A549 (cell line): ENCODE measurements at regions not wholly inside any gene's neighbourhood (a gene's known extent, or its start where the extent isn't known, plus 50 kb on each side); places are given as distances from the start of the nearest gene placed in this dataset.

Experiments used
- ATAC-seq, 2 experiments: fragments of 200-7000 bp in 1 of 2; fragments of >200 bp in 1 of 2; cut with Nextera tagmentation in 1 of 2; cut with Tn5 transposase in 1 of 2; 3 replicates each; pipeline versions ENCODE4 v1.8.0 to v1.9.1; 2018 to 2020; ENCODE audit warnings: mild to moderate bottlenecking in 1 of 2, moderate library complexity in 1 of 2
- CTCF ChIA-PET: fragments of 300-600 bp; sonication (Branson Sonifier 250); formaldehyde crosslinking; extraction: SDS; loops from one replicate; lab custom pipeline; 2021; ENCODE audit warnings: antibody characterized with exemption, inconsistent platforms; lab: Yijun Ruan, JAX
- POLR2A ChIA-PET: fragments of 350-600 bp; formaldehyde crosslinking; extraction: SDS; loops from one replicate; lab custom pipeline; 2021; ENCODE audit warnings: antibody characterized with exemption, inconsistent platforms; lab: Yijun Ruan, JAX
- DNase-seq, 2 experiments: peaks; one replicate each; pipeline versions ENCODE4 v3.0.0 to v3.0.0-alpha.2; 2011 to 2016; ENCODE audit warnings: low read depth in 1 of 2, low spot score in 1 of 2
- FAIRE-seq: peaks from 2 replicates; lab custom pipeline; 2011; peaks lifted over from hg19 to GRCh38; lab: Jason Lieb, UNC
- H3K27ac ChIP-seq, 2 experiments: fragments of >200 bp; sonication (Bioruptor Twin); formaldehyde crosslinking; 3 replicates each; pipeline ENCODE4 v1.5.1; 2016 to 2017
- H3K4me1 ChIP-seq: fragments of >200 bp; sonication (Bioruptor Twin); formaldehyde crosslinking; 3 replicates; pipeline ENCODE4 v1.6.1; 2016
- H3K4me2 ChIP-seq: fragments of >200 bp; sonication (Bioruptor Twin); formaldehyde crosslinking; 3 replicates; pipeline ENCODE4 v1.6.1; 2016
- H3K4me3 ChIP-seq: fragments of >200 bp; sonication (Bioruptor Twin); formaldehyde crosslinking; 3 replicates; pipeline ENCODE4 v1.5.1; 2016
- H3K9me3 ChIP-seq: fragments of >200 bp; sonication (Bioruptor Twin); formaldehyde crosslinking; 3 replicates; pipeline ENCODE4 v1.6.1; 2016
- CBX8 ChIP-seq: fragments of 200-600 bp; sonication (generic); IDR thresholded peaks from 2 replicates; pipeline ENCODE4 v1.6.1; 2016
- CEBPB ChIP-seq, 2 experiments: fragments of >200 bp in 1 of 2; sonication (Bioruptor Twin) in 1 of 2; formaldehyde crosslinking in 1 of 2; IDR thresholded peaks; 2 replicates each; pipeline ENCODE4 v1.6.1; 2012 to 2016
- EHF ChIP-seq: fragments of 250-450 bp; sonication (Bioruptor Pico); IDR thresholded peaks from 2 replicates; pipeline ENCODE4 v1.5.0; 2020; ENCODE audit warnings: mild to moderate bottlenecking
- ELK1 ChIP-seq: fragments of 150-350 bp; IDR thresholded peaks from 2 replicates; pipeline ENCODE4 v1.6.1; 2014; ENCODE audit warnings: low read depth, mild to moderate bottlenecking, low read length
- EP300 ChIP-seq, 2 experiments: fragments of >200 bp; sonication (Bioruptor Twin); formaldehyde crosslinking; IDR thresholded peaks; 2 replicates in 1 of 2; 3 replicates in 1 of 2; pipeline ENCODE4 v1.6.1; 2016 to 2017
- FOSB ChIP-seq: fragments of 250-450 bp; sonication (Bioruptor Pico); IDR thresholded peaks from 2 replicates; pipeline ENCODE4 v1.5.0; 2020; ENCODE audit warnings: mild to moderate bottlenecking, moderate library complexity
- HES2 ChIP-seq: fragments of >200 bp; sonication (Bioruptor Twin); formaldehyde crosslinking; IDR thresholded peaks from 2 replicates; pipeline ENCODE4 v1.6.1; 2016
- HMGXB4 ChIP-seq: fragments of 250-450 bp; sonication (Bioruptor Pico); IDR thresholded peaks from 2 replicates; pipeline ENCODE4 v1.5.0; 2021; ENCODE audit warnings: mild to moderate bottlenecking, moderate library complexity, borderline replicate concordance
- HOXB5 ChIP-seq: fragments of 250-450 bp; sonication (Bioruptor Pico); IDR thresholded peaks from 2 replicates; pipeline ENCODE4 v1.5.0; 2020; ENCODE audit warnings: mild to moderate bottlenecking, moderate library complexity
- JUNB ChIP-seq: fragments of >200 bp; sonication (Bioruptor Twin); formaldehyde crosslinking; IDR thresholded peaks from 2 replicates; pipeline ENCODE4 v1.6.1; 2016
- KDM5A ChIP-seq: fragments of 200-600 bp; sonication (generic); IDR thresholded peaks from 2 replicates; pipeline ENCODE4 v1.6.1; 2016; ENCODE audit warnings: antibody characterized with exemption, mild to moderate bottlenecking
- NFE2L2 ChIP-seq: fragments of 150-350 bp; conservative IDR thresholded peaks from 2 replicates; pipeline ENCODE4 v1.6.1; 2014; ENCODE audit warnings: low read length
- NR3C1 ChIP-seq: fragments of >200 bp; sonication (Bioruptor Twin); formaldehyde crosslinking; IDR thresholded peaks from 3 replicates; pipeline ENCODE4 v1.6.1; 2017
- PHF8 ChIP-seq: fragments of 200-600 bp; sonication (generic); IDR thresholded peaks from 2 replicates; pipeline ENCODE4 v1.6.1; 2016; ENCODE audit warnings: low read depth, mild to moderate bottlenecking, antibody characterized with exemption, moderate library complexity, borderline replicate concordance
- POLR2A ChIP-seq: IDR thresholded peaks from 2 replicates; pipeline ENCODE4 v1.6.1; 2012; ENCODE audit warnings: mild to moderate bottlenecking, low read length
- POLR2AphosphoS2 ChIP-seq: conservative IDR thresholded peaks from 2 replicates; pipeline ENCODE4 v1.6.1; 2012; ENCODE audit warnings: low read length, improper control_type of control experiment, inconsistent platforms
- RARB ChIP-seq: fragments of 250-450 bp; sonication (Bioruptor Pico); IDR thresholded peaks from 2 replicates; pipeline ENCODE4 v1.8.0; 2021; ENCODE audit warnings: mild to moderate bottlenecking, moderate library complexity
- RNF2 ChIP-seq: fragments of 200-600 bp; sonication (generic); IDR thresholded peaks from 2 replicates; pipeline ENCODE4 v1.6.1; 2016; ENCODE audit warnings: low read depth, mild to moderate bottlenecking, antibody characterized with exemption, moderate library complexity, borderline replicate concordance
- SREBF2 ChIP-seq: fragments of 450-650 bp; IDR thresholded peaks from 2 replicates; pipeline ENCODE4 v1.6.1; 2014; ENCODE audit warnings: mild to moderate bottlenecking, moderate library complexity
- ZSCAN20 ChIP-seq: fragments of 250-450 bp; sonication (Bioruptor Pico); IDR thresholded peaks from 2 replicates; pipeline ENCODE4 v1.8.0; 2022; ENCODE audit warnings: mild to moderate bottlenecking, moderate library complexity
- WGBS: methylation state at CpG from one replicate; pipeline ENCODE4 v1.1.6; 2017; ENCODE audit errors: missing lambda C conversion rate; 5-methylcytosine and 5-hydroxymethylcytosine counted together
- TF ChIP-seq, protein P1 (sequence below): IDR thresholded peaks from 2 replicates; pipeline ENCODE4 v1.6.1; 2012; ENCODE audit warnings: low read depth, borderline replicate concordance

DNA sequence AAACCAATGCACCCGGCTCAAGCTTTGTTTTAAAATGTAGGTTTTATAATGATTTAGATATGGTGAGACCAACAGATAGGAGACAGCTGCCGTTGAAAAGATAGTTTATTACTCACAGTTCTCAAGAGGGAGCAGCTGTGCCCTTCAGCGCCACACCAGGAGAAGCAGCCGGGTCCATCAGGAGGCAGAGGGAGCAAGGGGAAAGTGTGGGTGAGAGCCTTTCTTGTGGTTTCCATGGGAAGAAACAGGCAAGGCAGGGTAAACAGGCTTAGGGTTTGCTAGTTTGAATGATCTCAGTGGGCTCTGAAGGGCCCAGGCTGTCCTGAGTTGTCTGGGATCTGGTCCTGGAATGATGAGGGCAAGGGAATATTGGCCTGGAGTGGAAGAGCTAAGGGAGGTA is 117.7 kb upstream of the PLCB4 start (continued):
- TF ChIP-seq HOXB5 (CRISPR knock-in tag) (no peak), CBX8 (no peak), ELK1 (no peak), FOSB (CRISPR knock-in tag) (no peak)
- TF ChIP-seq, protein P1, sequence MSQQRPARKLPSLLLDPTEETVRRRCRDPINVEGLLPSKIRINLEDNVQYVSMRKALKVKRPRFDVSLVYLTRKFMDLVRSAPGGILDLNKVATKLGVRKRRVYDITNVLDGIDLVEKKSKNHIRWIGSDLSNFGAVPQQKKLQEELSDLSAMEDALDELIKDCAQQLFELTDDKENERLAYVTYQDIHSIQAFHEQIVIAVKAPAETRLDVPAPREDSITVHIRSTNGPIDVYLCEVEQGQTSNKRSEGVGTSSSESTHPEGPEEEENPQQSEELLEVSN = no peak

DNA sequence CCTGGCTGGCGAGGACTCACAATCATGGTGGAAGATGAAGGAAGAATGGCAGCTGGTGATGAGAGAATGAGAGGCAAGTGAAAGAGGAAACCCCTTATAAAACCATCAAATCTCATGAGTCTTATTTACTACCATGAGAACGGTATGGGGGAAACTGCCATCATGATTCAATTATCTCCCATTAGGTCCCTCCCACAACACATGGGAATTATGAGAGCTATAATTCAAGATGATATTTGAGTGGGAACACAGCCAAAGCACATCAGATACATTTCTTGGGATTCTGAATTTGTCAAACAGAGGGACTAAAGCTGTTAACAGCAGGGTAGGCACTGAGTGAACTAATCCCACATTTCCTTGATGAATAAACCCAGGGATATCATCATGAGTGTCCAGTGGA is 116.2 kb upstream of the PLCB4 start:
- DNase-seq (no peak), ATAC-seq (no peak), FAIRE-seq (no peak)
- ChIA-PET POLR2A (no interaction called here), CTCF (interaction anchor here (0.9 to 1.1 kb wide), 2 partner anchors 33 to 407 kb away, joined by 3 read pairs; no protein-coding TSS in a partner anchor)
- Histone ChIP-seq H3K4me1 (no peaks in the 10 kb centered on the region), H3K4me2 (no peak overlapping the region), H3K9me3 (no peaks in the 10 kb centered on the region), H3K27ac (no peak overlapping the region), H3K4me3 (no peak overlapping the region)
- TF ChIP-seq JUNB (no peak), ZSCAN20 (CRISPR knock-in tag) (no peak), NR3C1 (no peak), EP300 (IDR thresholded peaks at IDR 0.05) (no peak)
- WGBS = 71% methylated on average over 2 of the region's 2 CpGs

DNA sequence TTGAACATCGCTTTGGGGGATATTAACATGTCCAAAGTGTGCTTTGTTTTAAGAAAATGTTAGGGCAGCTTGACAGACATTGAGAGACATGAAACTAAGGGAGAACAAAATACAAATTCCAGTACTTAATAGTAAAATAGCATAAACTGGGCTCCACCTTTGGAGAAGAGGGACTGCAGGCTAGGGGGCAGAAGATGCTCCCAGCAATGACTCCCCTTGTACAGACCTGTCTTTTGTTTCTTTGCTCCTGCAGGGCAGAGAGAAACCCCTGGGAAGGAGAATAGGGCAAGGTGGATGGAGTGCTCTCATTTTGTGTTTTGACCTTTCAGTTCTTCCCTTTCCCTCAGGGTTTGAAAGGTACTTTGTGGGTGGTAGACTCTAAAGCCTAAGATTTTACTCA is 115.6 kb upstream of the PLCB4 start:
- Histone ChIP-seq H3K4me2 (no peak overlapping the region), H3K9me3 (no peaks in the 10 kb centered on the region), H3K4me1 (no peaks in the 10 kb centered on the region)
- TF ChIP-seq RNF2 (no peak), HOXB5 (CRISPR knock-in tag) (no peak), ELK1 (no peak), NFE2L2 (no peak), POLR2A (no peak), SREBF2 (no peak), POLR2AphosphoS2 (no peak), PHF8 (no peak), KDM5A (no peak), HMGXB4 (no peak), RARB (CRISPR knock-in tag) (no peak), EHF (CRISPR knock-in tag) (no peak)
- TF ChIP-seq, all 56 proteins: peak for 0
- POLR2A ChIA-PET = no interaction called here
- Histone ChIP-seq H3K4me3 (no peak overlapping the region), H3K27ac (no peak overlapping the region)
- WGBS = 88% methylated on average over 1 of the region's 1 CpG
- CTCF ChIA-PET = interaction anchor here (0.9 kb wide), 1 partner anchor 406 kb away, joined by 3 read pairs; no protein-coding TSS in a partner anchor
- no peak for FAIRE-seq
- no peak for DNase-seq
- ATAC-seq = peak in 1 of 2 experiments; percentile 59; a peak in 4 of 6 replicates

- H3K27ac ChIP-seq = no peak overlapping the region
- H3K4me2 ChIP-seq = no peak overlapping the region
- CTCF ChIA-PET = no interaction called here
- no peak overlapping the region for H3K4me3 ChIP-seq
- no peaks in the 10 kb centered on the region for H3K9me3 ChIP-seq
- 86% methylated on average over 4 of the region's 4 CpGs for WGBS
- no peaks in the 10 kb centered on the region; the same call in 2 of the 3 replicates for H3K4me1 ChIP-seq
- ATAC-seq (no peak), DNase-seq (no peak), FAIRE-seq (no peak)
- POLR2A ChIA-PET = no interaction called here
- TF ChIP-seq CEBPB (IDR thresholded peaks at IDR 0.05) (no peak), HES2 (no peak)
Observed at GRCh38 chr20:8960241-8960640, 108.6 kb upstream of the PLCB4 start.
